Neural cell (in vitro differentiated cells): ENCODE measurements at regions not wholly inside any gene's neighbourhood (a gene's known extent, or its start where the extent isn't known, plus 50 kb on each side); places are given as distances from the start of the nearest gene placed in this dataset.

Experiments
- H2AFZ ChIP-seq: fragments of 200-600, 300-800 bp; sonication (generic), shearing (Covaris generic); 2 replicates; pipeline ENCODE4 v1.6.0; 2014; ENCODE audit warnings: low read depth, mild to moderate bottlenecking, antibody characterized with exemption, low read length, moderate library complexity
- H3F3A ChIP-seq: fragments of 200-600 bp; shearing (Covaris generic); 2 replicates; pipeline ENCODE4 v1.6.1; 2016; ENCODE audit warnings: mild to moderate bottlenecking, moderate library complexity, mixed read lengths, antibody characterized with exemption, low read length; ENCODE audit not compliant: insufficient read depth, poor library complexity, severe bottlenecking
- H3K27ac ChIP-seq: fragments of 200-600, 300-800 bp; sonication (generic), shearing (Covaris generic); 2 replicates; pipeline ENCODE4 v1.5.1; 2014; ENCODE audit warnings: mild to moderate bottlenecking, low read length, moderate library complexity
- H3K27me3 ChIP-seq: fragments of 300-800, 200-600 bp; sonication (generic), shearing (Covaris generic); 2 replicates; pipeline ENCODE4 v1.6.0; 2014; ENCODE audit warnings: mild to moderate bottlenecking, low read depth, low read length, moderate library complexity; ENCODE audit not compliant: insufficient read depth
- H3K36me3 ChIP-seq: fragments of 300-800, 200-600 bp; sonication (generic), shearing (Covaris generic); 2 replicates; pipeline ENCODE4 v1.5.1; 2014; ENCODE audit warnings: mild to moderate bottlenecking, antibody characterized with exemption, low read length, moderate library complexity; ENCODE audit not compliant: insufficient read depth
- H3K4me2 ChIP-seq: fragments of 300-800, 200-600 bp; sonication (generic), shearing (Covaris generic); 2 replicates; pipeline ENCODE4 v1.6.0; 2014; ENCODE audit warnings: mild to moderate bottlenecking, low read length
- H3K4me3 ChIP-seq: fragments of 300-800, 200-600 bp; sonication (generic), shearing (Covaris generic); 2 replicates; pipeline ENCODE4 v1.5.1; 2014; ENCODE audit warnings: mild to moderate bottlenecking, low read length, moderate library complexity
- H3K79me2 ChIP-seq: fragments of 200-600 bp; shearing (Covaris generic); replicated peaks from 2 replicates; pipeline ENCODE4 v1.6.0; 2014; ENCODE audit warnings: mild to moderate bottlenecking, low read length, moderate library complexity; ENCODE audit not compliant: insufficient read depth
- H3K9ac ChIP-seq: fragments of 300-800, 200-600 bp; sonication (generic), shearing (Covaris generic); 2 replicates; pipeline ENCODE4 v1.6.1; 2016; ENCODE audit warnings: mild to moderate bottlenecking, low read length, mixed read lengths
- H3K9me2 ChIP-seq: fragments of 200-600 bp; shearing (Covaris generic); 2 replicates; pipeline ENCODE4 v1.6.1; 2016; ENCODE audit warnings: mild to moderate bottlenecking, low read length, mixed read lengths; ENCODE audit not compliant: insufficient read depth
- H3K9me3 ChIP-seq: fragments of 200-600, 300-800 bp; sonication (generic), shearing (Covaris generic); 2 replicates; pipeline ENCODE4 v1.6.1; 2016; ENCODE audit warnings: mild to moderate bottlenecking, mixed run types, low read length, moderate library complexity, mixed read lengths
- H4K20me1 ChIP-seq: fragments of 200-600 bp; shearing (Covaris generic); 2 replicates; pipeline ENCODE4 v1.6.1; 2016; ENCODE audit warnings: mild to moderate bottlenecking, mixed run types; ENCODE audit not compliant: insufficient read depth
- EP300 ChIP-seq: fragments of 450-650 bp; conservative IDR thresholded peaks from 2 replicates; pipeline ENCODE4 v1.6.1; 2014; ENCODE audit warnings: antibody characterized with exemption, mild to moderate bottlenecking, moderate library complexity; ENCODE audit not compliant: poor library complexity, severe bottlenecking
- EZH2 ChIP-seq: fragments of 200-600, 300-800 bp; shearing (Covaris generic), sonication (generic); IDR thresholded peaks from 2 replicates; pipeline ENCODE4 v1.6.1; 2014; ENCODE audit warnings: antibody characterized with exemption, low read length, borderline replicate concordance, mild to moderate bottlenecking; ENCODE audit not compliant: insufficient read depth, poor library complexity, severe bottlenecking
- MXI1 ChIP-seq: fragments of 450-650 bp; conservative IDR thresholded peaks from 2 replicates; pipeline ENCODE4 v1.6.1; 2014; ENCODE audit warnings: antibody characterized with exemption, mild to moderate bottlenecking; ENCODE audit not compliant: poor library complexity, severe bottlenecking
- POLR2AphosphoS5 ChIP-seq: IDR thresholded peaks from 2 replicates; pipeline ENCODE4 v1.6.1; 2012
- RAD21 ChIP-seq: fragments of 450-650 bp; conservative IDR thresholded peaks from 2 replicates; pipeline ENCODE4 v1.6.1; 2014; ENCODE audit warnings: antibody characterized with exemption, mild to moderate bottlenecking, moderate library complexity
- SMC3 ChIP-seq: fragments of 450-650 bp; conservative IDR thresholded peaks from 2 replicates; pipeline ENCODE4 v1.6.1; 2014; ENCODE audit warnings: antibody characterized with exemption, mild to moderate bottlenecking, moderate library complexity; ENCODE audit not compliant: poor library complexity
- TAF1 ChIP-seq: IDR thresholded peaks from 2 replicates; pipeline ENCODE4 v1.6.1; 2012; ENCODE audit warnings: low read depth
- TF ChIP-seq, protein P1 (sequence below): fragments of 450-650 bp; IDR thresholded peaks from 2 replicates; pipeline ENCODE4 v1.5.1; 2014; ENCODE audit warnings: antibody characterized with exemption, mild to moderate bottlenecking, moderate library complexity; ENCODE audit not compliant: poor library complexity, severe bottlenecking
- TF ChIP-seq, protein P2 (sequence below): IDR thresholded peaks from 2 replicates; pipeline ENCODE4 v1.6.1; 2012; ENCODE audit warnings: borderline replicate concordance

DNA sequence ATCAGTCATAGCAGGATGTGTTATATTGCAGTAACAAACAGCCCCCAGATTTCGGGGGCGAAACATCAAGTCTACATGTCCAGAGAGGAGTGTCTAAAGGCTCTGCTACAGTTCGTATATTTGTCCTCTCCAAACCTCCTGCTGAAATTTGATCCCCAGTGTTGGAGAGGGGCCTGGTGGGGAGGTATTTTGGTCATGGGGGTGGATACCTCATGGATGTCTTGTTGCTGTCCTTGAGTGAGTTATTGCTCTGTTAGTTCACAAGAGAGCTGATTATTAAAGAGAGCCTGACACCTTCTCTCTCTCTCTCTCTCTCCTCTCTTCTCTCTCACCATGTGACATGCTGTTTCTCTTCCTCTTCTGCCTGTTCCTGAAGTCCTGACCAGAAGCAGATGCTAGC lies 343.7 kb downstream of the TCERG1L start:
- Histone ChIP-seq H3K9me3 (no peaks in the 10 kb centered on the region), H3K27me3 (no peaks in the 10 kb centered on the region), H3K79me2 (no peaks in the 10 kb centered on the region), H3K9me2 (no peaks in the 10 kb centered on the region), H3K36me3 (no peaks in the 10 kb centered on the region), H2AFZ (no peak overlapping the region), H3K4me3 (no peak overlapping the region), H4K20me1 (no peaks in the 10 kb centered on the region), H3F3A (no peaks in the 10 kb centered on the region), H3K27ac (no peak overlapping the region), H3K4me2 (no peak overlapping the region), H3K9ac (no peak overlapping the region)
- TF ChIP-seq, protein P1, sequence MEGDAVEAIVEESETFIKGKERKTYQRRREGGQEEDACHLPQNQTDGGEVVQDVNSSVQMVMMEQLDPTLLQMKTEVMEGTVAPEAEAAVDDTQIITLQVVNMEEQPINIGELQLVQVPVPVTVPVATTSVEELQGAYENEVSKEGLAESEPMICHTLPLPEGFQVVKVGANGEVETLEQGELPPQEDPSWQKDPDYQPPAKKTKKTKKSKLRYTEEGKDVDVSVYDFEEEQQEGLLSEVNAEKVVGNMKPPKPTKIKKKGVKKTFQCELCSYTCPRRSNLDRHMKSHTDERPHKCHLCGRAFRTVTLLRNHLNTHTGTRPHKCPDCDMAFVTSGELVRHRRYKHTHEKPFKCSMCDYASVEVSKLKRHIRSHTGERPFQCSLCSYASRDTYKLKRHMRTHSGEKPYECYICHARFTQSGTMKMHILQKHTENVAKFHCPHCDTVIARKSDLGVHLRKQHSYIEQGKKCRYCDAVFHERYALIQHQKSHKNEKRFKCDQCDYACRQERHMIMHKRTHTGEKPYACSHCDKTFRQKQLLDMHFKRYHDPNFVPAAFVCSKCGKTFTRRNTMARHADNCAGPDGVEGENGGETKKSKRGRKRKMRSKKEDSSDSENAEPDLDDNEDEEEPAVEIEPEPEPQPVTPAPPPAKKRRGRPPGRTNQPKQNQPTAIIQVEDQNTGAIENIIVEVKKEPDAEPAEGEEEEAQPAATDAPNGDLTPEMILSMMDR = no peak
- TF ChIP-seq TAF1 (no peak), SMC3 (no peak)

DNA sequence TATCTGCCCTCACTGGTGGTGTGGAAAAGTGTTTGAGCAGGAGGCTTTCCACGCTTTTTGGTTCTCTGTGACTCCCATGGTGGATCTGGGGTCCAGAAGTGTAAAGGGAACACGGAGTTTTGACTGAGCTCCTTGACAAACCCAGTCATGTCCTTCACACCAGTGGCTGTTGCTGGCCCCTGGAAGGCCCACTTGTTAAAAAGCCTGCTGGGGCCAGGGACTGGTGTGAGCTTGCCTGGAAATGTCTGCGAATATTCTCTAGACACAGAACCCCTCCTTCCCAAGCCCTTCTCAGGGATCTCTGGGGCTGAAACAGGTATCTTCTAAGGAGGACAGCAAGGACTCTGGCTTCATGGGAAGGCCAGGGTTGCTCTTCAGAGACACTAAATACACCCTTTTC lies 343.0 kb downstream of the TCERG1L start:
- Histone ChIP-seq H3K27ac (no peak overlapping the region), H3K9ac (no peak overlapping the region), H3K4me3 (no peak overlapping the region), H3K4me2 (no peak overlapping the region), H3K9me3 (no peaks in the 10 kb centered on the region), H3F3A (no peaks in the 10 kb centered on the region), H3K27me3 (no peaks in the 10 kb centered on the region), H3K79me2 (no peaks in the 10 kb centered on the region), H4K20me1 (no peaks in the 10 kb centered on the region), H3K9me2 (no peaks in the 10 kb centered on the region), H3K36me3 (no peaks in the 10 kb centered on the region), H2AFZ (no peak overlapping the region)
- TF ChIP-seq POLR2AphosphoS5 (no peak), EZH2 (no peak), EP300 (no peak), RAD21 (no peak), MXI1 (no peak), SMC3 (no peak), TAF1 (no peak)
- TF ChIP-seq, protein P2, sequence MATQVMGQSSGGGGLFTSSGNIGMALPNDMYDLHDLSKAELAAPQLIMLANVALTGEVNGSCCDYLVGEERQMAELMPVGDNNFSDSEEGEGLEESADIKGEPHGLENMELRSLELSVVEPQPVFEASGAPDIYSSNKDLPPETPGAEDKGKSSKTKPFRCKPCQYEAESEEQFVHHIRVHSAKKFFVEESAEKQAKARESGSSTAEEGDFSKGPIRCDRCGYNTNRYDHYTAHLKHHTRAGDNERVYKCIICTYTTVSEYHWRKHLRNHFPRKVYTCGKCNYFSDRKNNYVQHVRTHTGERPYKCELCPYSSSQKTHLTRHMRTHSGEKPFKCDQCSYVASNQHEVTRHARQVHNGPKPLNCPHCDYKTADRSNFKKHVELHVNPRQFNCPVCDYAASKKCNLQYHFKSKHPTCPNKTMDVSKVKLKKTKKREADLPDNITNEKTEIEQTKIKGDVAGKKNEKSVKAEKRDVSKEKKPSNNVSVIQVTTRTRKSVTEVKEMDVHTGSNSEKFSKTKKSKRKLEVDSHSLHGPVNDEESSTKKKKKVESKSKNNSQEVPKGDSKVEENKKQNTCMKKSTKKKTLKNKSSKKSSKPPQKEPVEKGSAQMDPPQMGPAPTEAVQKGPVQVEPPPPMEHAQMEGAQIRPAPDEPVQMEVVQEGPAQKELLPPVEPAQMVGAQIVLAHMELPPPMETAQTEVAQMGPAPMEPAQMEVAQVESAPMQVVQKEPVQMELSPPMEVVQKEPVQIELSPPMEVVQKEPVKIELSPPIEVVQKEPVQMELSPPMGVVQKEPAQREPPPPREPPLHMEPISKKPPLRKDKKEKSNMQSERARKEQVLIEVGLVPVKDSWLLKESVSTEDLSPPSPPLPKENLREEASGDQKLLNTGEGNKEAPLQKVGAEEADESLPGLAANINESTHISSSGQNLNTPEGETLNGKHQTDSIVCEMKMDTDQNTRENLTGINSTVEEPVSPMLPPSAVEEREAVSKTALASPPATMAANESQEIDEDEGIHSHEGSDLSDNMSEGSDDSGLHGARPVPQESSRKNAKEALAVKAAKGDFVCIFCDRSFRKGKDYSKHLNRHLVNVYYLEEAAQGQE = no peak
- TF ChIP-seq, protein P1 = no peak
